Parathyroid adenoma (tissue), 2 donors: ENCODE measurements at regions not wholly inside any gene's neighbourhood (a gene's known extent, or its start where the extent isn't known, plus 50 kb on each side); places are given as distances from the start of the nearest gene placed in this dataset.

Experiments
- H2AFZ ChIP-seq: fragments of 300-600 bp; sonication (generic); one replicate; pipeline ENCODE4 v1.7.0; 2017; ENCODE audit warnings: antibody characterized with exemption, mild to moderate bottlenecking
- H3K27ac ChIP-seq: fragments of 300-600 bp; sonication (generic); one replicate; pipeline ENCODE4 v1.7.0; 2017
- H3K27me3 ChIP-seq: fragments of 300-600 bp; sonication (generic); one replicate; pipeline ENCODE4 v1.7.0; 2017; ENCODE audit warnings: low read length; ENCODE audit not compliant: control insufficient read depth, insufficient read depth
- H3K36me3 ChIP-seq: fragments of 300-600 bp; sonication (generic); one replicate; pipeline ENCODE4 v1.7.0; 2017; ENCODE audit warnings: low read length; ENCODE audit not compliant: control insufficient read depth, insufficient read depth
- H3K4me1 ChIP-seq: fragments of 300-600 bp; sonication (generic); one replicate; pipeline ENCODE4 v1.7.0; 2017; ENCODE audit warnings: control low read depth
- H3K4me2 ChIP-seq: fragments of 300-600 bp; sonication (generic); one replicate; pipeline ENCODE4 v1.7.0; 2017; ENCODE audit warnings: low read length
- H3K4me3 ChIP-seq: fragments of 300-600 bp; sonication (generic); one replicate; pipeline ENCODE4 v1.7.0; 2017; ENCODE audit warnings: low read depth, low read length
- H3K79me2 ChIP-seq: fragments of 300-600 bp; sonication (generic); one replicate; pipeline ENCODE4 v1.7.0; 2017; ENCODE audit warnings: control low read depth
- H3K9ac ChIP-seq: fragments of 300-600 bp; sonication (generic); one replicate; pipeline ENCODE4 v1.7.0; 2017; ENCODE audit warnings: mild to moderate bottlenecking
- H3K9me3 ChIP-seq: fragments of 300-600 bp; sonication (generic); one replicate; pipeline ENCODE4 v1.7.0; 2017; ENCODE audit warnings: low read length; ENCODE audit not compliant: control insufficient read depth
- CTCF ChIP-seq: fragments of 300-600 bp; sonication (generic); IDR thresholded peaks from one replicate; pipeline ENCODE4 v1.7.0; 2017; ENCODE audit warnings: antibody characterized with exemption, mild to moderate bottlenecking
- donor health status: primary hyperparathyroidism.

GRCh38 chr4:29243054-29243453 lies 1477.1 kb upstream of the PCDH7 start:
- H3K4me1 ChIP-seq: no peaks in the 10 kb centered on the region
- no peak for TF ChIP-seq CTCF
- no peak overlapping the region for H2AFZ ChIP-seq
- H3K27me3 ChIP-seq: no peaks in the 10 kb centered on the region
- no peak overlapping the region for H3K4me3 ChIP-seq
- no peaks in the 10 kb centered on the region for H3K79me2 ChIP-seq
- no peak overlapping the region for H3K4me2 ChIP-seq
- no peaks in the 10 kb centered on the region for H3K36me3 ChIP-seq
- H3K9me3 ChIP-seq: no peaks in the 10 kb centered on the region
- H3K9ac ChIP-seq: no peak overlapping the region
- no peak overlapping the region for H3K27ac ChIP-seq

GRCh38 chr4:29243851-29244250 lies 1476.3 kb upstream of the PCDH7 start:
- no peak overlapping the region for H2AFZ ChIP-seq
- no peak overlapping the region for H3K4me3 ChIP-seq
- no peak overlapping the region for H3K27ac ChIP-seq
- H3K36me3 ChIP-seq: no peaks in the 10 kb centered on the region
- H3K9me3 ChIP-seq: no peaks in the 10 kb centered on the region
- H3K4me1 ChIP-seq: no peaks in the 10 kb centered on the region
- no peaks in the 10 kb centered on the region for H3K79me2 ChIP-seq
- TF ChIP-seq CTCF: no peak
- H3K27me3 ChIP-seq: no peaks in the 10 kb centered on the region
- no peak overlapping the region for H3K9ac ChIP-seq
- H3K4me2 ChIP-seq: no peak overlapping the region

GRCh38 chr4:29259556-29259955 lies 1460.6 kb upstream of the PCDH7 start:
- H3K9ac ChIP-seq: no peak overlapping the region
- no peaks in the 10 kb centered on the region for H3K36me3 ChIP-seq
- H2AFZ ChIP-seq: no peak overlapping the region
- no peaks in the 10 kb centered on the region for H3K4me1 ChIP-seq
- H3K4me3 ChIP-seq: no peak overlapping the region
- H3K4me2 ChIP-seq: no peak overlapping the region
- no peaks in the 10 kb centered on the region for H3K9me3 ChIP-seq
- no peak for TF ChIP-seq CTCF
- no peak overlapping the region for H3K27ac ChIP-seq
- H3K27me3 ChIP-seq: no peaks in the 10 kb centered on the region
- H3K79me2 ChIP-seq: no peaks in the 10 kb centered on the region

- no peak for TF ChIP-seq CTCF
- H3K27me3 ChIP-seq: no peaks in the 10 kb centered on the region
These were observed 1457.2 kb upstream of the PCDH7 start for GRCh38 chr4:29262986-29263385.

GRCh38 chr4:29276150-29276549 lies 1444.0 kb upstream of the PCDH7 start:
- no peak overlapping the region for H3K4me2 ChIP-seq
- H3K27me3 ChIP-seq: no peaks in the 10 kb centered on the region
- no peak overlapping the region for H3K9ac ChIP-seq
- no peaks in the 10 kb centered on the region for H3K36me3 ChIP-seq
- no peak for TF ChIP-seq CTCF
- H3K27ac ChIP-seq: no peak overlapping the region
- H3K4me1 ChIP-seq: no peaks in the 10 kb centered on the region
- H3K9me3 ChIP-seq: no peaks in the 10 kb centered on the region
- no peaks in the 10 kb centered on the region for H3K79me2 ChIP-seq
- H2AFZ ChIP-seq: no peak overlapping the region
- H3K4me3 ChIP-seq: no peak overlapping the region

More at GRCh38 chr4:29262986-29263385, 1457.2 kb upstream of the PCDH7 start:
- Histone ChIP-seq H2AFZ (no peak overlapping the region), H3K4me2 (no peak overlapping the region), H3K4me1 (no peaks in the 10 kb centered on the region), H3K4me3 (no peak overlapping the region), H3K9ac (no peak overlapping the region), H3K79me2 (no peaks in the 10 kb centered on the region), H3K27ac (no peak overlapping the region), H3K9me3 (no peaks in the 10 kb centered on the region), H3K36me3 (no peaks in the 10 kb centered on the region)
